Neural cell (in vitro differentiated cells): ENCODE measurements at regions not wholly inside any gene's neighbourhood (a gene's known extent, or its start where the extent isn't known, plus 50 kb on each side); places are given as distances from the start of the nearest gene placed in this dataset.

Experiments
- EP300 ChIP-seq: fragments of 450-650 bp; conservative IDR thresholded peaks from 2 replicates; pipeline ENCODE4 v1.6.1; 2014; ENCODE audit warnings: antibody characterized with exemption, mild to moderate bottlenecking, moderate library complexity; ENCODE audit not compliant: poor library complexity, severe bottlenecking
- EZH2 ChIP-seq: fragments of 200-600, 300-800 bp; shearing (Covaris generic), sonication (generic); IDR thresholded peaks from 2 replicates; pipeline ENCODE4 v1.6.1; 2014; ENCODE audit warnings: antibody characterized with exemption, low read length, borderline replicate concordance, mild to moderate bottlenecking; ENCODE audit not compliant: insufficient read depth, poor library complexity, severe bottlenecking
- RAD21 ChIP-seq: fragments of 450-650 bp; conservative IDR thresholded peaks from 2 replicates; pipeline ENCODE4 v1.6.1; 2014; ENCODE audit warnings: antibody characterized with exemption, mild to moderate bottlenecking, moderate library complexity

GRCh38 chr6:3908223-3908622 lies 59.0 kb downstream of the FAM50B start:
- TF ChIP-seq EP300 (no peak), EZH2 (no peak), RAD21 (no peak)
